Tongue (tissue), 1 donor: ENCODE measurements at regions not wholly inside any gene's neighbourhood (a gene's known extent, or its start where the extent isn't known, plus 50 kb on each side); places are given as distances from the start of the nearest gene placed in this dataset.

ENCODE experiments used
- DNase-seq: peaks from one replicate; pipeline ENCODE4 v3.0.0-alpha.2; 2015

- no peak for DNase-seq
These were observed 401.7 kb upstream of the SPRED2 start for GRCh38 chr2:65834062-65834461.

DNA sequence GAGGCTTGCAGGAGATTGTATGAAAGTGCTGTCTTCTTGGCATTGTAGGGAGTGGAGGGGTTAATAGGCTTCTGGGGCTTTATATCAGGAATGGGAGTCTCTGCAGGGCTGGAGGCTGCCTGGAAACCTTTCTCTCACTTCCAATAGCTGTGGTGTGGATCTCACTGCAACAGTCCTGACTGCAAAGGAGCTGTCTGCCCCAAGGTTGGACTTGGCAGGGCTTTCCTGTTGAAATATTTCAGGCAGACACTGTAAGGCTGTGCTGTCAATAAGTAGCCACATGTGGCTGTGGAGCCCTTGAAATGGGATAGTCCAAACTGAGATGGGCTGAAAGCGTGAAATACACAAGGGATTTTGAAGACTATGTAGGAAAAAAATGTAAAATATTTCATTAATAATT is 399.1 kb upstream of the SPRED2 start:
- peak; percentile 29 for DNase-seq

GRCh38 chr2:65826567-65826966 is 394.2 kb upstream of the SPRED2 start:
- no peak for DNase-seq

- no peak for DNase-seq
These were observed 391.1 kb upstream of the SPRED2 start for GRCh38 chr2:65823511-65823910.

- DNase-seq: no peak
These were observed 388.1 kb upstream of the SPRED2 start for GRCh38 chr2:65820454-65820853.

- DNase-seq: no peak
These were observed 387.6 kb upstream of the SPRED2 start for GRCh38 chr2:65819963-65820362.

- DNase-seq: no peak
These were observed 386.6 kb upstream of the SPRED2 start for GRCh38 chr2:65818873-65819451.

- no peak for DNase-seq
These were observed 381.3 kb upstream of the SPRED2 start for GRCh38 chr2:65813631-65814173.

- DNase-seq: no peak
These were observed 380.5 kb upstream of the SPRED2 start for GRCh38 chr2:65812887-65813286.

DNA sequence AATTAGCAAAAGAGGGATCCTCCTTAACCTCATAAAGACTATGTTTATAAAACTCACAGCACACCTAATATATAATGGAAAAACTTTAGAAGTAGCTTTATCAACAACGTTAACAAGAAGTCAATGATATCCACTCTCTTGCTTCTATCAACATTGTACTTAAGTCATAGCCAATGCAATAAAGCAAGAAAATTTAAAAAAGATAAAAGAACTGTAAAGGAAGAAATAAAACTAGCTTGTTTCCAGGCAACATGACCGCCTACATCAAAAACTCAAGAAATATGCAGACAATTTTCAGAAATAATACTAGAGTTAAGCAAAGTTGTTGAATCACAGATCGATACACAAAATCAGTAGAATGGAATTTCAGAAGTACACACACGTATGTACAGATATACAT is 375.5 kb upstream of the SPRED2 start:
- DNase-seq: no peak

- DNase-seq: no peak
These were observed 372.4 kb upstream of the SPRED2 start for GRCh38 chr2:65804777-65805176.

DNA sequence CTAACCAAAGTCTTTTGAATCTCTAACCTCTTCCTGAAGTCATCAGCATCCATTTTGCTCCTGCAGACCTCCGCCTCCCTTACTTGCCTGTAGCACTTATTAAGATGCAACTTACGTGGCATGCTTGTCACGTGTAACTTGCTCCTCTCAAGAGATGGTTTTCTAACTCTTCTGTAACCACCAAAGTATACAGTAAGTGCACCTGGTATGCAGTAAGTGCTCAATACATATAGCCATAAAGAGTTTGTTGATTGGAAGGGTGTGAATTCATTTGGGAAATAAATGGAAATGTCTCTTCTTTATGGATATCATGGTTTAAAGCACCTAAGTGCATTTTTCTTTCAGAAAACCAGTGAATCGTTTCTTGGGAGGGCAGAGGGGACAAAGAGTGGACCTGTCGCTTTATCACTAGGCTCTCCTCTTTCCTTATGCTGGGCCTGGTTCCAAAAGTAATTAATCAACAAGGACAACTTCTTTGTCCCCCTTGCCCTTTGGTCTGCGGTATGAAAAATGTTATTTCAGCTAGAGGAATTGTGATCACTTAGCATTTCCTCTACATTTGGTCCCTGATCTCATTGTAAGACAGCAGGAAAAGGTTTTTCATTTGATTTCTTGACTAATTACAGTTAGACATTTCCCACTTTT is 370.0 kb upstream of the SPRED2 start:
- no peak for DNase-seq

DNA sequence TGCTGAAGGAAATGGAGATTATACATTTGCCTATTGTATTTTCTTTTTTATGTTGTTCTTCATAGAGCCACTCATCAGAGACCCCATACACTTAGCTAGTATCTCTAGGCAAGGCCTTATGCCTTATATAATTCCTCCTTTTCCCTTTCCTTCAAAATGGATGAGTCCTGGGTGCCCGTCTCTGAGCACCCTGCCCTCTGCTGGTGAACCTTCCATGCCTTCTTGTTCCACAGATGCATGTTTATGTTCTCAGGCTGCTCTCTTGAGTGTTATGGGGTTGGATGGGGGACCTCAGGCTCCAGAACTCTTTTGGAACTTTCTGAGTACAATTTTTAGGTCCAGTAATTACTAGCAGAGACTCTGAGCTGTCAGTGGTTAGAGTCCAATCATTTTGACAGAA is 368.6 kb upstream of the SPRED2 start:
- DNase-seq: no peak

- no peak for DNase-seq
These were observed 366.9 kb upstream of the SPRED2 start for GRCh38 chr2:65799141-65799854.

DNA sequence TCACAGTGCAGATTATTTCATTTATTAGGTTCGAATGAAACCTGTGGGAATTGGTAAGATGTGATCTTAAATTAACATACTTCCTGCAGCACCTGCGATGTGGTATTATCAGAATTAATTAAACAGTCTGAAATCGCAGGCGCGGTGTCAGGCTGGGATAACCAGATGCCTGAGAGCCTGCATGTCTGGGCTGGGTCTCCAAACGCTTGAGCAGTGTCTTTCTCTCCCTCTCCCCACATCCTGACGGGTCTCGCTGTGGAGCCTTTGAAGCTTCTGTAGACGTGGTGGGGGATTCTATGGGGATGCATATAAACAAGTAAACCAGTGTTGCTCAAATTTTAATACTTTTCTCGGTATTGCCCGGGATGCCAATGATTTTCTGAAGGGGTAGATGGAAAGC is 366.2 kb upstream of the SPRED2 start:
- DNase-seq: no peak

- no peak for DNase-seq
These were observed 362.6 kb upstream of the SPRED2 start for GRCh38 chr2:65794994-65795393.

DNA sequence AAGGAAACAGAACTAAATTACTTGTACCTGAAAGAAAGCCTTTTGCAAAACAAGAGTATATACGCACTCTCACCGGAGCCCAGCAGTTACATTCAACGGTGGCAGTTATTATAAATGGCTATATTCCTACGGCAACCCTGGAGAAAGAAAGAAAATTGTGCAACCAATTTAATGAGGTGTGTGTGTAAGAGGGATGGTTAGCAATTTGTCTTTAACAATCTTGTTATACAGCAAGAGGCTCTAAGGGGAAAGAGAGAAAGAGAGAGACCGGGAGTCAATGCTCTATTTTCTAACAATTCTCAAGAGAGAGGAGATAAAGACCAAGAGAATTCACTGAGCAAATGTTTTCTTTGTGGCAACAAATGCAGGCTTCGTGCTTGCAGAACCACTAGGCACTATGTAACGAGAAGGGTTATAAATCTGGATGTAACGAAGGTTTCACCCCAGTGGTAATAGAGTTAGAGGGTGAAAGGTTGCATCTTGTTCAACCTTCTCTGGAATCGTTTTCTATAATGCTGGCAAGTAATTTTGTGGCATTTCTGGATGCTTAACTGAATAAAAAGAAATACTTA is 359.1 kb upstream of the SPRED2 start:
- no peak for DNase-seq

GRCh38 chr2:65790676-65790935 is 358.2 kb upstream of the SPRED2 start:
- no peak for DNase-seq

DNA sequence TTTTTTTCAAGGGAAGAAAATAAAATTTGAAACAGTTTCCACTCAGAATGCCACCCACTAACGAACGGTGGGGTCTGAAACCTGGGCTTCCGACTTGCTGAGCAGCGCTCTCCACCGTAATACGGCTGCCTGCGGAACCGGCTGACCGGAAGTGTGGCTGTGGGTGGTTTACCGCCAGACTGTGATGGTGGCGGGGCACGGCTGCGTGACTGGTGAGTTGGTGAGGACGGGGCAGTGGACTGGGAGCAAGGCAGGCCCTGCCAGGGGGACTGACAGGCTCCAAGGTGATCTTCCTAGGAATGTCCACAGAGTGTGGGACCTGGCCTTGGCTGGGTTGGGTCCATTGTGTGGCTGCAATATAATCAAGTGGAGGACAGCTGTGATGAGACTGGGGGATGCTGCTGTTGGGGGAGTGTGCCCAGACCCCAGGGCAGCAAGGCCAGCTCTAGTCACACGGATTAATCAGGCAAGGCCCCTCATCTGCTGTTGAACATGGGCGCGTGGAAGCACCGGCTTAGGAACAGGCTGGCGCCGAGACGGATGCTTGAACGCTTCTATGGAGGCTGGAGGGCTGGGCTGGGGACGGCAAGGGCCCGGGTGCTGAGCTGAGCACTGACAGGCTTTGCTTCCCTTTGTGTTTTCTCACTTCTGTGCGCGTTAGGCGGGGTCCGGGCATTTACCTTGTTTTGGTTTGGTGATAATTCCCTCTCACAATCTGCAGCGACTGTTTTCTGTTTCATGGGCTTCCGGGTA is 357.7 kb upstream of the SPRED2 start:
- no peak for DNase-seq

- DNase-seq: no peak
These were observed 356.2 kb upstream of the SPRED2 start for GRCh38 chr2:65788556-65788955.

GRCh38 chr2:65786765-65787164 is 354.4 kb upstream of the SPRED2 start:
- no peak for DNase-seq

- DNase-seq: no peak
These were observed 353.8 kb upstream of the SPRED2 start for GRCh38 chr2:65786007-65786717.
